HCT116 (cell line): ENCODE measurements at regions not wholly inside any gene's neighbourhood (a gene's known extent, or its start where the extent isn't known, plus 50 kb on each side); places are given as distances from the start of the nearest gene placed in this dataset.

Source experiments
- ATAC-seq: fragments of 200-7000 bp; cut with Tn5 transposase; 2 replicates; pipeline ENCODE4 v1.9.1; 2020; ENCODE audit warnings: mild to moderate bottlenecking, moderate library complexity
- BruUV-seq: library from RNA; stranded (reverse); fragments of 400-500 nt; replicated peaks from 2 replicates; lab custom pipeline; 2021; lab: Mats Ljungman, UMichigan
- CTCF ChIA-PET: fragments of 300-600 bp; sonication (Branson Sonifier 250); formaldehyde crosslinking; loops from one replicate; lab custom pipeline; 2021; ENCODE audit warnings: antibody characterized with exemption; lab: Charles Lee
- POLR2A ChIA-PET: fragments of 300-600, 350-600 bp; sonication (Branson Sonifier 250); formaldehyde crosslinking; loops from one replicate; lab custom pipeline; 2021; ENCODE audit warnings: antibody characterized with exemption; lab: Charles Lee
- RAD21 ChIA-PET, 2 experiments: fragments of 300-600 bp; sonication (Branson Sonifier 250); formaldehyde crosslinking; loops; one replicate each; lab custom pipeline; 2023; ENCODE audit warnings: low total read pairs in 2 of 2; ENCODE audit not compliant: uncharacterized antibody in 2 of 2, unreplicated experiment in 2 of 2, low non-redundant PET in 1 of 2; lab: Charles Lee
- DNase-seq: peaks from one replicate; pipeline ENCODE4 v3.0.0-alpha.2; 2010; ENCODE audit warnings: low read depth, low spot score
- H2AFZ ChIP-seq: fragments of 200-600 bp; shearing (Covaris generic), sonication (generic); 2 replicates; pipeline ENCODE4 v1.6.1; 2017; ENCODE audit warnings: low read depth, mixed run types, mixed read lengths, antibody characterized with exemption, low read length; ENCODE audit not compliant: poor library complexity, severe bottlenecking
- H3K27ac ChIP-seq: 2 replicates; pipeline ENCODE4 v1.5.1; 2012; ENCODE audit warnings: low read depth, low read length
- H3K27me3 ChIP-seq: fragments of 200-600 bp; sonication (generic); 2 replicates; pipeline ENCODE4 v1.6.1; 2016; ENCODE audit warnings: mixed run types, low read length, mixed read lengths; ENCODE audit not compliant: insufficient read depth
- H3K36me3 ChIP-seq, 2 experiments: fragments of 200-500 bp in 1 of 2; fragments of 200-600 bp in 1 of 2; sonication (Bioruptor generic) in 1 of 2; sonication (generic) in 1 of 2; 2 replicates each; pipeline versions ENCODE4 v1.5.1 to v1.6.1; 2014 to 2016; ENCODE audit warnings: low read length in 2 of 2, inconsistent platforms in 1 of 2, mixed read lengths in 1 of 2, mixed run types in 1 of 2; ENCODE audit not compliant: insufficient read depth in 2 of 2, control insufficient read depth in 1 of 2
- H3K4me1 ChIP-seq, 2 experiments: fragments of 200-600 bp in 1 of 2; sonication (generic) in 1 of 2; 2 replicates each; pipeline versions ENCODE4 v1.5.1 to v1.6.1; 2012 to 2017; ENCODE audit warnings: low read length in 2 of 2, inconsistent platforms in 1 of 2, mild to moderate bottlenecking in 1 of 2, mixed read lengths in 1 of 2, mixed run types in 1 of 2, moderate library complexity in 1 of 2; ENCODE audit not compliant: insufficient read depth in 2 of 2, control insufficient read depth in 1 of 2
- H3K4me2 ChIP-seq: fragments of 200-600 bp; sonication (generic); 2 replicates; pipeline ENCODE4 v1.6.1; 2017; ENCODE audit warnings: mixed run types, low read length, mixed read lengths
- H3K4me3 ChIP-seq, 2 experiments: fragments of 200-600 bp in 1 of 2; sonication (generic) in 1 of 2; replicated peaks in 1 of 2; 2 replicates each; pipeline ENCODE4 v1.5.1; 2011 to 2016; ENCODE audit warnings: low read length in 2 of 2, control low read depth in 1 of 2, low read depth in 1 of 2, mild to moderate bottlenecking in 1 of 2, mixed read lengths in 1 of 2, mixed run types in 1 of 2
- H3K79me2 ChIP-seq: fragments of 200-600 bp; sonication (generic); 2 replicates; pipeline ENCODE4 v1.6.1; 2017; ENCODE audit warnings: mild to moderate bottlenecking, mixed run types, low read length, moderate library complexity, mixed read lengths; ENCODE audit not compliant: insufficient read depth
- H3K9ac ChIP-seq: fragments of 200-600 bp; sonication (generic); 2 replicates; pipeline ENCODE4 v1.6.1; 2016; ENCODE audit warnings: low read length, mixed read lengths
- H3K9me2 ChIP-seq: fragments of 200-600 bp; sonication (generic), shearing (Covaris generic); 2 replicates; pipeline ENCODE4 v1.6.1; 2017; ENCODE audit warnings: mixed run types, mild to moderate bottlenecking, moderate library complexity; ENCODE audit not compliant: insufficient read depth
- H3K9me3 ChIP-seq, 2 experiments: fragments of 200-500 bp in 1 of 2; fragments of 200-600 bp in 1 of 2; sonication (Bioruptor generic) in 1 of 2; sonication (generic) in 1 of 2; 2 replicates each; pipeline ENCODE4 v1.6.1; 2014 to 2017; ENCODE audit warnings: low read length in 2 of 2, mixed read lengths in 2 of 2, inconsistent platforms in 1 of 2, low read depth in 1 of 2, mild to moderate bottlenecking in 1 of 2, mixed run types in 1 of 2, moderate library complexity in 1 of 2; ENCODE audit not compliant: control insufficient read depth in 1 of 2, insufficient read depth in 1 of 2
- H4K20me1 ChIP-seq: fragments of 200-600 bp; sonication (generic), shearing (Covaris generic); 2 replicates; pipeline ENCODE4 v1.6.1; 2017; ENCODE audit warnings: mixed run types, mild to moderate bottlenecking, moderate library complexity; ENCODE audit not compliant: insufficient read depth
- CBX3 ChIP-seq: IDR thresholded peaks from 2 replicates; pipeline ENCODE4 v1.6.1; 2012; ENCODE audit warnings: low read depth
- EGR1 ChIP-seq: IDR thresholded peaks from 2 replicates; pipeline ENCODE4 v1.6.1; 2012; ENCODE audit warnings: low read depth
- ELF1 ChIP-seq: IDR thresholded peaks from 2 replicates; pipeline ENCODE4 v1.6.1; 2012; ENCODE audit warnings: low read depth, borderline replicate concordance
- EZH2 ChIP-seq: fragments of 200-600 bp; sonication (generic); IDR thresholded peaks from 2 replicates; pipeline ENCODE4 v1.6.1; 2017; ENCODE audit warnings: antibody characterized with exemption, mixed run types
- FOSL1 ChIP-seq: IDR thresholded peaks from 2 replicates; pipeline ENCODE4 v1.6.1; 2012; ENCODE audit warnings: low read depth
- JUND ChIP-seq: IDR thresholded peaks from 2 replicates; pipeline ENCODE4 v1.6.1; 2012
- POLR2A ChIP-seq: IDR thresholded peaks from 2 replicates; pipeline ENCODE4 v1.7.0; 2011; ENCODE audit warnings: borderline replicate concordance; ENCODE audit not compliant: insufficient read depth, insufficient read length; ENCODE audit errors: extremely low read depth
- POLR2AphosphoS5 ChIP-seq: IDR thresholded peaks from 2 replicates; pipeline ENCODE4 v1.6.1; 2011; ENCODE audit warnings: mild to moderate bottlenecking, low read depth, low read length, moderate library complexity
- RAD21 ChIP-seq: IDR thresholded peaks from 2 replicates; pipeline ENCODE4 v1.6.1; 2012; ENCODE audit warnings: low read depth, mild to moderate bottlenecking
- SIN3A ChIP-seq: IDR thresholded peaks from 2 replicates; pipeline ENCODE4 v1.6.1; 2012; ENCODE audit warnings: low read depth
- SP1 ChIP-seq: IDR thresholded peaks from 2 replicates; pipeline ENCODE4 v1.6.1; 2012; ENCODE audit warnings: low read depth
- TCF7L2 ChIP-seq: IDR thresholded peaks from 2 replicates; pipeline ENCODE4 v1.7.0; 2011; ENCODE audit warnings: borderline replicate concordance, inconsistent platforms; ENCODE audit not compliant: insufficient read depth, insufficient read length; ENCODE audit errors: extremely low read depth
- intact Hi-C: fragments of 100-400 bp; cut with micrococcal nuclease; formaldehyde crosslinking; loops from 2 replicates; pipeline ENCODE4 v1.10.0; 2022
- TF ChIP-seq, protein P1 (sequence below): IDR thresholded peaks from 2 replicates; pipeline ENCODE4 v1.6.1; 2012
- TF ChIP-seq, protein P2 (sequence below): IDR thresholded peaks from 2 replicates; pipeline ENCODE4 v1.6.1; 2012
- TF ChIP-seq, protein P3 (sequence below): IDR thresholded peaks from 2 replicates; pipeline ENCODE4 v1.6.1; 2012; ENCODE audit warnings: low read depth

DNA sequence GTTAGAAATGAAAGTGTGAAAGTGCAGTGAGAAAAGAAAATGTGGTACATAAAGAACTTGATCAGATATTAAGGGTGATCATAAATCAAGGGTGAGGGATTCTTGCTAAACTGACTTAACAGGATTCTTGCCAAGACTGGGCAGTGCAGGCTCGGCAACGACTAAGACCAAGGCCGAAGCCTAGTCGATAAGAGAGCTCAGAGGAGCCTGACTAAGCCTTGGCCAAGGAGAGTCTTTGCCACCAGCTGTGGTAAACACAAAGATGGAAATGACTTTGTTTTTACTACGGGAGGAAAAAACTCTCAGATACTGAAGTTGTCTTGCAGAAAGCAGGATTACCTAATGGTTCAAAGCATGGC lies 196.6 kb downstream of the LY86 start:
- H3K27ac ChIP-seq = no peak overlapping the region
- H3K4me2 ChIP-seq = no peak overlapping the region
- no peak overlapping the region for H3K9ac ChIP-seq
- H3K4me1 ChIP-seq = peaks cover 24 to 66% of the 10 kb centered on the region in 2 experiments
- RAD21 ChIA-PET = no interaction called here
- BruUV-seq = no TSS peak
- DNase-seq = no peak
- H3K4me3 ChIP-seq = no peak overlapping the region
- H2AFZ ChIP-seq = no peak overlapping the region
- POLR2A ChIA-PET = no interaction called here
- intact Hi-C loops = loop anchor here (10.0 kb wide), 1 partner anchor 450 kb away; no protein-coding TSS in a partner anchor
- no peaks in the 10 kb centered on the region for H3K9me3 ChIP-seq
- no peaks in the 10 kb centered on the region for H3K36me3 ChIP-seq
- H4K20me1 ChIP-seq = no peaks in the 10 kb centered on the region
- CTCF ChIA-PET = no interaction called here
- TF ChIP-seq, protein P1, sequence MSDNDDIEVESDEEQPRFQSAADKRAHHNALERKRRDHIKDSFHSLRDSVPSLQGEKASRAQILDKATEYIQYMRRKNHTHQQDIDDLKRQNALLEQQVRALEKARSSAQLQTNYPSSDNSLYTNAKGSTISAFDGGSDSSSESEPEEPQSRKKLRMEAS = no peak
- TF ChIP-seq CBX3 (0 out of 2 replicates have a peak, but pooled peaks have one; percentile 25), EZH2 (no peak)
- no peaks in the 10 kb centered on the region for H3K79me2 ChIP-seq
- H3K27me3 ChIP-seq = no peaks in the 10 kb centered on the region
- no peaks in the 10 kb centered on the region for H3K9me2 ChIP-seq
- no peak for ATAC-seq

DNA sequence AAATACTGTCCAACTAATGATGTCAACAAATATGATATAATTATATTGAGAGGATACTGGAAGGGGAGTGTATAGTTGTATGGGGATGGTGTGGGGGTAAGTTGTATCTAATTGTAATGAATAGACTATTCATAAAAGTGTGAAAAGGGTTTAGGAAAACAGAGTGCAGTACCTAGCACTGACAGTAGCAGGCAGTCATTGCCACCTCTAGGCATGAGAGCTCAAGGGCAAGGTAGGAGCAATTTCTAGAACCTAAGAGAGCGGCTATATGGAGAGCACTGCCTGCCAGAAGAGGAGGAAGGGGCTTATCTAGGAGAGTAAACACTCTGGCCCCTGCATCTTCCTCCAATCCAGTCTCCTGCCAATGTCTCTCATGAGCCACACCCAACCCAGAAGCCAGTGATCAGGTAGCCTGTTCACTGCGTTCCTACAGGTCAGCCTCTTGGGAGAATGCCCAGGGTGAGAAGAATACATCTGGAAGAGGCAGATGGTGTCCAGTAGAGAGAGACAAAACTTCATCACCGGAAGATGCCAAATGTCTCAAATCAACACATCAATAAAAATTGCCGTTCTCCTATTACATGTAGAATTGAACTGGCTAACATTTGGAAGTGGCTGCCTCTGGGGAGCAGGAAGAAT lies 200.0 kb downstream of the LY86 start:
- DNase-seq (no peak), ATAC-seq (peak; percentile 75)
- H3K27ac ChIP-seq = no peak overlapping the region
- H3K27me3 ChIP-seq = no peaks in the 10 kb centered on the region
- intact Hi-C loops = loop anchor here (10.0 kb wide), 1 partner anchor 446 kb away; no protein-coding TSS in a partner anchor
- no peaks in the 10 kb centered on the region for H3K9me3 ChIP-seq
- ChIA-PET POLR2A (interaction anchor here (1.3 kb wide), 1 partner anchor 23 kb away, joined by 4 read pairs; no protein-coding TSS in a partner anchor), CTCF (interaction anchor here (0.6 to 1.6 kb wide), 9 partner anchors 14 to 455 kb away, joined by 3 to 5 read pairs (median 3); no protein-coding TSS in a partner anchor), RAD21 (interaction anchor here (0.6 to 1.0 kb wide), 3 partner anchors 36 to 129 kb away, joined by 3 to 4 read pairs (median 4); no protein-coding TSS in a partner anchor)
- H3K4me3 ChIP-seq = no peak overlapping the region
- H3K9me2 ChIP-seq = no peaks in the 10 kb centered on the region
- peak overlapping the region; percentile 17 for H3K4me2 ChIP-seq
- H2AFZ ChIP-seq = peak overlapping the region; percentile 13
- no peaks in the 10 kb centered on the region for H3K36me3 ChIP-seq
- peaks cover 17 to 80% of the 10 kb centered on the region in 2 experiments; a peak in 3 of 4 replicates for H3K4me1 ChIP-seq
- no TSS peak for BruUV-seq
- no peaks in the 10 kb centered on the region for H3K79me2 ChIP-seq
- no peak overlapping the region for H3K9ac ChIP-seq
- no peaks in the 10 kb centered on the region for H4K20me1 ChIP-seq
- TF ChIP-seq, protein P2, sequence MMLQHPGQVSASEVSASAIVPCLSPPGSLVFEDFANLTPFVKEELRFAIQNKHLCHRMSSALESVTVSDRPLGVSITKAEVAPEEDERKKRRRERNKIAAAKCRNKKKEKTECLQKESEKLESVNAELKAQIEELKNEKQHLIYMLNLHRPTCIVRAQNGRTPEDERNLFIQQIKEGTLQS = no peak
- TF ChIP-seq POLR2A (no peak), FOSL1 (no peak), EZH2 (no peak), SP1 (peak; percentile 28; the same call in 1 of the 2 replicates), POLR2AphosphoS5 (0 out of 2 replicates have a peak, but pooled peaks have one; percentile 26), SIN3A (no peak), ELF1 (no peak), RAD21 (peak; percentile 59), JUND (no peak), CBX3 (0 out of 2 replicates have a peak, but pooled peaks have one; percentile 10), EGR1 (no peak), TCF7L2 (no peak)
- TF ChIP-seq, protein P1 = 0 out of 2 replicates have a peak, but pooled peaks have one; percentile 13
- TF ChIP-seq, protein P3, sequence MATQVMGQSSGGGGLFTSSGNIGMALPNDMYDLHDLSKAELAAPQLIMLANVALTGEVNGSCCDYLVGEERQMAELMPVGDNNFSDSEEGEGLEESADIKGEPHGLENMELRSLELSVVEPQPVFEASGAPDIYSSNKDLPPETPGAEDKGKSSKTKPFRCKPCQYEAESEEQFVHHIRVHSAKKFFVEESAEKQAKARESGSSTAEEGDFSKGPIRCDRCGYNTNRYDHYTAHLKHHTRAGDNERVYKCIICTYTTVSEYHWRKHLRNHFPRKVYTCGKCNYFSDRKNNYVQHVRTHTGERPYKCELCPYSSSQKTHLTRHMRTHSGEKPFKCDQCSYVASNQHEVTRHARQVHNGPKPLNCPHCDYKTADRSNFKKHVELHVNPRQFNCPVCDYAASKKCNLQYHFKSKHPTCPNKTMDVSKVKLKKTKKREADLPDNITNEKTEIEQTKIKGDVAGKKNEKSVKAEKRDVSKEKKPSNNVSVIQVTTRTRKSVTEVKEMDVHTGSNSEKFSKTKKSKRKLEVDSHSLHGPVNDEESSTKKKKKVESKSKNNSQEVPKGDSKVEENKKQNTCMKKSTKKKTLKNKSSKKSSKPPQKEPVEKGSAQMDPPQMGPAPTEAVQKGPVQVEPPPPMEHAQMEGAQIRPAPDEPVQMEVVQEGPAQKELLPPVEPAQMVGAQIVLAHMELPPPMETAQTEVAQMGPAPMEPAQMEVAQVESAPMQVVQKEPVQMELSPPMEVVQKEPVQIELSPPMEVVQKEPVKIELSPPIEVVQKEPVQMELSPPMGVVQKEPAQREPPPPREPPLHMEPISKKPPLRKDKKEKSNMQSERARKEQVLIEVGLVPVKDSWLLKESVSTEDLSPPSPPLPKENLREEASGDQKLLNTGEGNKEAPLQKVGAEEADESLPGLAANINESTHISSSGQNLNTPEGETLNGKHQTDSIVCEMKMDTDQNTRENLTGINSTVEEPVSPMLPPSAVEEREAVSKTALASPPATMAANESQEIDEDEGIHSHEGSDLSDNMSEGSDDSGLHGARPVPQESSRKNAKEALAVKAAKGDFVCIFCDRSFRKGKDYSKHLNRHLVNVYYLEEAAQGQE = no peak
